ENCODE measurements at regions not wholly inside any gene's neighbourhood (a gene's known extent, or its start where the extent isn't known, plus 50 kb on each side); places are given as distances from the start of the nearest gene placed in this dataset.

DNA sequence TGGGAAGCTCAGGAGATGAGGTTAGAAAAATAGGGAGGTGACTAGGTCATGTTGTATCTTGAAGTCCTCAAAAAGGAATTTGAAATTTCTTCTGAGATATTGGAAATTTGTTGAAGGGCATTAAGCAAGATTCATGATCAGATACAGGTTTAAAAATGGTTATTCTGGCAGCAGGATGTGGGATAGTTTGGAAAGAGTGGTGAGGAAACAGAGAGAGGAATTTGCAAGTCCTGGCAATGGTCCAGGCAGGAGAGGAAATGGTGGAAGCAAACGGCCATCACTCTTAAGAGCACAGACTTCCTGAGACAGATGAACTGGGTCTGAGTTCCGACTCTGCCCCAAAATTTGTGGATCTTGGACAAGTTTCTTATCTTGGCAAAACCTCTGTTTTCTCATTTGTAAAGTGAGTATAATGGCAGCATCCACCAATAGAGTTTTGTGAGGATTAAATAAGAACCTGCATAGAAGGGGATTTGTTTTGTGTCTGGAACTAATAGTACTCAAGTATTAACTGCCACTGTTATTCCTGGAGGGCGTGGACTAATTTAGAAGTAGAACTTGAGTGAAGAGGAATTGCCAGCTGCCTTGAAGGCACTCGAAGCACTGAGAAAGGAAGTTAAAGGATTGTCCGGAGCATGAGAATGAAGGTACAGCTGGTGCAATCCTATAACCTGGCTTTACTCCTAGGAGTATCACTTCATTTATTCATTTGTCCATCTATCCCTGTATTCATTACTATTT lies 99.6 kb downstream of the CCNA1 start:
- H3K36me3 ChIP-seq (ENCODE audit: insufficient read depth, low read length), result no peaks in the 10 kb centered on the region
- H3K9me3 ChIP-seq (ENCODE audit: low read length), result no peaks in the 10 kb centered on the region
- no peak overlapping the region for H3K4me3 ChIP-seq (ENCODE audit: low read length)
- H3K27me3 ChIP-seq (ENCODE audit: insufficient read depth, low read length), result no peaks in the 10 kb centered on the region
- H2AFZ ChIP-seq (ENCODE audit: low read depth, low read length), result no peak overlapping the region
- H3K4me1 ChIP-seq (ENCODE audit: insufficient read depth, low read length), result no peaks in the 10 kb centered on the region

GRCh38 chr13:36533806-36534205 lies 101.5 kb downstream of the CCNA1 start:
- no peaks in the 10 kb centered on the region for H3K4me1 ChIP-seq (ENCODE audit: insufficient read depth, low read length)
- no peaks in the 10 kb centered on the region for H3K27me3 ChIP-seq (ENCODE audit: insufficient read depth, low read length)
- H3K36me3 ChIP-seq (ENCODE audit: insufficient read depth, low read length), result no peaks in the 10 kb centered on the region
- no peak overlapping the region for H3K4me3 ChIP-seq (ENCODE audit: low read length)
- no peak overlapping the region for H2AFZ ChIP-seq (ENCODE audit: low read depth, low read length)
- H3K9me3 ChIP-seq (ENCODE audit: low read length), result no peaks in the 10 kb centered on the region

DNA sequence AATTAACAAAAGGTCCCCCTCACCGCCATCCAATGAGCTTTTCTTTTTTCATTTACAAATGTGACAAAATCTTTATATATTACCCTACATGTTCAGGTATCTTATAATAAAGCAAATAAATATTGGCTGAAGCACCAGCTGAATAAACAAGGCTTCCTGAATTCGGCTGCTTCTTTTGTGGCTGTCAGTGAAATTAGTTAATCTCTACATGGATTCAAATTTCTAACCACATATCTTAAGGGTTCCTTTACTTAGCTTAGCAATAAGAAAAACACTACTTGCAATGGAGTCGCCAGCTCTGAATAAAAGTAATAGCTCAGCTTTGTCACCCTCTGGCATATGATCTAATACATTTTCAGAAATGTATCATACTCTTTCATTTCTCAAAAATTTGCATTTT lies 104.3 kb downstream of the CCNA1 start:
- H3K36me3 ChIP-seq (ENCODE audit: insufficient read depth, low read length), result no peaks in the 10 kb centered on the region
- no peak overlapping the region for H3K4me3 ChIP-seq (ENCODE audit: low read length)
- no peaks in the 10 kb centered on the region for H3K9me3 ChIP-seq (ENCODE audit: low read length)
- H2AFZ ChIP-seq (ENCODE audit: low read depth, low read length), result no peak overlapping the region
- no peaks in the 10 kb centered on the region for H3K27me3 ChIP-seq (ENCODE audit: insufficient read depth, low read length)
- H3K4me1 ChIP-seq (ENCODE audit: insufficient read depth, low read length), result no peaks in the 10 kb centered on the region

DNA sequence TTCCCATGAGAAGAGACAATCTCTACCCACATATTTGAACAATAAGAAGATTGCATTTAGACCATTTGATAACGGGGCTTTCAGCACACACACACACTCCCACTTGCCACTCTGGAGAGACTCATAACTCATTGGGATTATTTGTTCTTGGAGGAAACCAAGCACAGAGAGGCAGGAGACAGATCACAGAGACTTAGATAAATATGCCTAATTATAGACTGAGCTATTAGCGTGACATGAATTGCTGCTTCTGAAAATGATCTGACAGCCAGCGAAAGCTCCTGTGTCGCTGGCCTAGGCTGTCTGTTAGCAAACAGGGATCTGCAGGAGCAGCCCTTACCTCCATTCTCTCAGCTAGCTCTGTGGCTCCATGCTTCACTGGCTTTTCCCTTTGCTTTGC lies 111.4 kb downstream of the CCNA1 start:
- no peaks in the 10 kb centered on the region for H3K27me3 ChIP-seq (ENCODE audit: insufficient read depth, low read length)
- H3K4me1 ChIP-seq (ENCODE audit: insufficient read depth, low read length), result no peaks in the 10 kb centered on the region
- H2AFZ ChIP-seq (ENCODE audit: low read depth, low read length), result no peak overlapping the region
- H3K4me3 ChIP-seq (ENCODE audit: low read length), result no peak overlapping the region
- H3K36me3 ChIP-seq (ENCODE audit: insufficient read depth, low read length), result no peaks in the 10 kb centered on the region
- no peaks in the 10 kb centered on the region for H3K9me3 ChIP-seq (ENCODE audit: low read length)

DNA sequence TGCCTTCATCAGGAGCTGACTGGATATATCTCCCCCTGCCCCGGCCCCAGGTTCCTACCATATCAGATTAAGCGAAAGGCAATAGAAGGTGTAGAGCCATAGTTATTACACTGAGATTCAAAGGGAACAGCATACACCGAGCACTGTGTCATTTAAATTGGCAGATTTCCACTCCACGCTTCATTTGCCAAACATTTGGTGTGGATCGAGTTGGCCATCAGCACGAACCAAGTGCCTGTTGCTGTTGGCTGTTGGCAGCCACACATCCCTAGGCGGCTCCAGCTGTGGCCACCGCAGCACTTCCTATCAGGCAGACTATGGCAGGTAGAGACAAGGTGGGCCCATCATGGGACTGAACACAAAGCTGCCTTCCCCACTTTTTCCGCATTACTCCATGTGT lies 115.8 kb downstream of the CCNA1 start:
- no peak overlapping the region for H2AFZ ChIP-seq (ENCODE audit: low read depth, low read length)
- no peaks in the 10 kb centered on the region for H3K36me3 ChIP-seq (ENCODE audit: insufficient read depth, low read length)
- H3K27me3 ChIP-seq (ENCODE audit: insufficient read depth, low read length), result no peaks in the 10 kb centered on the region
- no peaks in the 10 kb centered on the region for H3K4me1 ChIP-seq (ENCODE audit: insufficient read depth, low read length)
- no peak overlapping the region for H3K4me3 ChIP-seq (ENCODE audit: low read length)
- H3K9me3 ChIP-seq (ENCODE audit: low read length), result no peaks in the 10 kb centered on the region

DNA sequence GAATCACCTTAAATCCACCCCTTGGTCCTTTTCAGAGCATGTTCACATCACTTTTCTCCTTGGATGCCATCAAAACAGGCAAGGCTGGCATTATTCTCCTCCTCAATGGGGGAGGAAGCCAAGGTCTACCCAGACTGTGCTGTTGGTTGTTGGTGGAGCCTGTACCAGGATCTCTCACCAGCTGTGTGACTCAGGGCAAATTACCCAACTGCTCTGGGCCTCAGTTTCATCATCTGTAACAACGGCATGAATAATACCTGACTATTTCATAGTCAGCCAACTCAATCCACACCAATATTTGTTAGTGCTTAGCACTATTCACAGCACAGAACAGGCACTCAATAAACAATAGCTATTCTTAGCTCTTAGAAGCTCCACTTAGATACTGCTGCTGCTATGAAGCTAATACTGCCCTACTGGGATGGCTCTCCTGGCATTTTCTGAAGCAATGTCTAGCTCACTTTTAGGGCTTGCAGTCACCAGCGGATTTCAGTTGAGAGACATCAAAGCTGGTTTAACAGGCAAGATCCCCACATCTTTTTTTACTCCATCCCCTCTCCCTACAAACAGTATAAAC lies 116.9 kb downstream of the CCNA1 start:
- no peak overlapping the region for H3K4me3 ChIP-seq (ENCODE audit: low read length)
- H3K4me1 ChIP-seq (ENCODE audit: insufficient read depth, low read length), result no peaks in the 10 kb centered on the region
- H3K27me3 ChIP-seq (ENCODE audit: insufficient read depth, low read length), result no peaks in the 10 kb centered on the region
- no peaks in the 10 kb centered on the region for H3K36me3 ChIP-seq (ENCODE audit: insufficient read depth, low read length)
- H2AFZ ChIP-seq (ENCODE audit: low read depth, low read length), result no peak overlapping the region
- no peaks in the 10 kb centered on the region for H3K9me3 ChIP-seq (ENCODE audit: low read length)

DNA sequence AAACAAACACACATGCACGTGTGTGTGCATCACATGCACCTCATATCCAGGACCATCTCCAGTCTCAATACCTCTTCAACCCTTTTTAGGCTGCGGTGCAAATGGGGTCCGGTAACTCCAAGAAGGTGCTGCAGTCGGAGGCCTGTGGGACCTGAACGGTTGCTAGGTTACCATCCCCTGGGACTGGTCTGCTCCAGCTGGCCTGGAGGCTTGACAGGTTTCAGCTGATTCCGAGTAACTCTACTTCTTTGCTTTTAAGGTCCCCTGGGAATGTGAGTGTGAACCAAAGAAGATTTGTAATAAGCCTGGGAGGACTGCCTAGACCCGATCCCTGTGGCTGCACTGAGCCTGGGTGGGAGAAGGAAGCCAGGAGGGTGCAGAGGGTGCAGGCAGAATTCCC lies 117.5 kb downstream of the CCNA1 start:
- Histone ChIP-seq H3K36me3 (ENCODE audit: insufficient read depth, low read length) (no peaks in the 10 kb centered on the region), H3K27me3 (ENCODE audit: insufficient read depth, low read length) (no peaks in the 10 kb centered on the region), H3K9me3 (ENCODE audit: low read length) (no peaks in the 10 kb centered on the region), H3K4me1 (ENCODE audit: insufficient read depth, low read length) (no peaks in the 10 kb centered on the region), H2AFZ (ENCODE audit: low read depth, low read length) (no peak overlapping the region), H3K4me3 (ENCODE audit: low read length) (no peak overlapping the region)

GRCh38 chr13:36550177-36550576 lies 117.9 kb downstream of the CCNA1 start:
- H3K36me3 ChIP-seq (ENCODE audit: insufficient read depth, low read length), result no peaks in the 10 kb centered on the region
- H3K27me3 ChIP-seq (ENCODE audit: insufficient read depth, low read length), result no peaks in the 10 kb centered on the region
- H2AFZ ChIP-seq (ENCODE audit: low read depth, low read length), result no peak overlapping the region
- no peak overlapping the region for H3K4me3 ChIP-seq (ENCODE audit: low read length)
- H3K9me3 ChIP-seq (ENCODE audit: low read length), result no peaks in the 10 kb centered on the region
- no peaks in the 10 kb centered on the region for H3K4me1 ChIP-seq (ENCODE audit: insufficient read depth, low read length)

- Histone ChIP-seq H3K36me3 (ENCODE audit: insufficient read depth, low read length) (no peaks in the 10 kb centered on the region), H3K4me1 (ENCODE audit: insufficient read depth, low read length) (no peaks in the 10 kb centered on the region), H3K27me3 (ENCODE audit: insufficient read depth, low read length) (no peaks in the 10 kb centered on the region), H3K9me3 (ENCODE audit: low read length) (no peaks in the 10 kb centered on the region), H2AFZ (ENCODE audit: low read depth, low read length) (no peak overlapping the region), H3K4me3 (ENCODE audit: low read length) (no peak overlapping the region)
These were observed 119.2 kb downstream of the CCNA1 start for GRCh38 chr13:36551445-36551844.

GRCh38 chr13:36552334-36552733 lies 120.0 kb downstream of the CCNA1 start:
- no peaks in the 10 kb centered on the region for H3K9me3 ChIP-seq (ENCODE audit: low read length)
- no peaks in the 10 kb centered on the region for H3K4me1 ChIP-seq (ENCODE audit: insufficient read depth, low read length)
- H3K36me3 ChIP-seq (ENCODE audit: insufficient read depth, low read length), result no peaks in the 10 kb centered on the region
- H3K4me3 ChIP-seq (ENCODE audit: low read length), result no peak overlapping the region
- H3K27me3 ChIP-seq (ENCODE audit: insufficient read depth, low read length), result no peaks in the 10 kb centered on the region
- H2AFZ ChIP-seq (ENCODE audit: low read depth, low read length), result no peak overlapping the region

DNA sequence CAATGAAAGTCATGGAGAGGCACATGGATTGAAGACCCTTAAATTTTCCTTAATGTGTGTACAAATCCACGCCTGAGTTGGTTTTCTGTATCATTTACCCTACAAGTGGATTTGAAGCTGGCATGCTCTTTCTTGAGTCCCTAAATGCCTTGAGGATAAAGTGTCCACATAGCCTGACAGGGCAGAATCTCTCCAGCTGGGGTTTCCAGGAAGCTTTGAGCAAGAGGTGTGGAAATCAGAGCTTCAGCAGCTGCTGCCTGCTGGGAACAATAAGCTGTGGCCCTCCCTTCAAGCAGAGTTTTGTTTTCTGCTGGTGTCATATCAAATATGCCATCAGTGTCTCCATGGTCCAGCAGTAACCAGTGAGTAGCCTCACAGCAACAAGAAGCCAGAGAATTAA lies 120.3 kb upstream of the SERTM1 start:
- H3K27me3 ChIP-seq (ENCODE audit: insufficient read depth, low read length), result no peaks in the 10 kb centered on the region
- no peaks in the 10 kb centered on the region for H3K36me3 ChIP-seq (ENCODE audit: insufficient read depth, low read length)
- no peaks in the 10 kb centered on the region for H3K9me3 ChIP-seq (ENCODE audit: low read length)
- H2AFZ ChIP-seq (ENCODE audit: low read depth, low read length), result no peak overlapping the region
- no peaks in the 10 kb centered on the region for H3K4me1 ChIP-seq (ENCODE audit: insufficient read depth, low read length)
- no peak overlapping the region for H3K4me3 ChIP-seq (ENCODE audit: low read length)

GRCh38 chr13:36555151-36555986 lies 118.5 kb upstream of the SERTM1 start:
- Histone ChIP-seq H2AFZ (ENCODE audit: low read depth, low read length) (no peak overlapping the region), H3K27me3 (ENCODE audit: insufficient read depth, low read length) (no peaks in the 10 kb centered on the region), H3K36me3 (ENCODE audit: insufficient read depth, low read length) (no peaks in the 10 kb centered on the region), H3K4me3 (ENCODE audit: low read length) (no peak overlapping the region), H3K4me1 (ENCODE audit: insufficient read depth, low read length) (no peaks in the 10 kb centered on the region), H3K9me3 (ENCODE audit: low read length) (no peaks in the 10 kb centered on the region)

DNA sequence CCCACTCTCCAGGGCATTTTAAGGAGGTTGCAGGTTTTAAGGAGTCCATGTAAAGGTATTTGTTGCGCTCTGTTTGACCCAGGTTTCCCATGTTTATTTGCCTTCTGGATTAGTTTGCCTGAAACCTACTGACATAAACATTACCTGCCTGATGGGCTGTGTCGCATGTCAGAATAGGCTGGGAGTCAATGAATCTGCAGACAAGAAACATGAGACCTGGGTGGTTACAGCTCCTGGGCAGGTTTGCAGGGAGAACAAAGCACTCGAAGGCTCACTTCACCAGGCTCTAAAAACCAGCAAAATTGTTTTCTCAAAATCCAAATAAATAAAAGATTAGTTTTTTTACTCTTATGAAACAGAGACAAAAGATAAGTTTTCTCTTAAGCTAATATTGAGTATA lies 114.4 kb upstream of the SERTM1 start:
- Histone ChIP-seq H2AFZ (ENCODE audit: low read depth, low read length) (no peak overlapping the region), H3K4me1 (ENCODE audit: insufficient read depth, low read length) (no peaks in the 10 kb centered on the region), H3K36me3 (ENCODE audit: insufficient read depth, low read length) (no peaks in the 10 kb centered on the region), H3K4me3 (ENCODE audit: low read length) (no peak overlapping the region), H3K27me3 (ENCODE audit: insufficient read depth, low read length) (no peaks in the 10 kb centered on the region), H3K9me3 (ENCODE audit: low read length) (no peaks in the 10 kb centered on the region)

Data from neuron (in vitro differentiated cells).